IMR-90 (cell line): ENCODE measurements at regions not wholly inside any gene's neighbourhood (a gene's known extent, or its start where the extent isn't known, plus 50 kb on each side); places are given as distances from the start of the nearest gene placed in this dataset.

ENCODE experiments used
- BHLHE40 ChIP-seq: fragments of 150-350 bp; IDR thresholded peaks from 2 replicates; pipeline ENCODE4 v1.6.1; 2016; ENCODE audit warnings: mild to moderate bottlenecking, low read depth, low read length
- CEBPB ChIP-seq: IDR thresholded peaks from 2 replicates; pipeline ENCODE4 v1.6.1; 2012; ENCODE audit warnings: low read depth, low read length, improper control_type of control experiment
- CTCF ChIP-seq: conservative IDR thresholded peaks from 2 replicates; pipeline ENCODE4 v1.5.1; 2012; ENCODE audit warnings: mild to moderate bottlenecking, low read depth, low read length, improper control_type of control experiment
- MAFK ChIP-seq: IDR thresholded peaks from 2 replicates; pipeline ENCODE4 v1.6.1; 2012; ENCODE audit warnings: low read depth, low read length, improper control_type of control experiment
- POLR2A ChIP-seq: IDR thresholded peaks from 2 replicates; pipeline ENCODE4 v1.6.1; 2012; ENCODE audit warnings: mild to moderate bottlenecking, low read depth, low read length
- RCOR1 ChIP-seq: IDR thresholded peaks from 2 replicates; pipeline ENCODE4 v1.6.1; 2012; ENCODE audit warnings: mild to moderate bottlenecking, low read length, improper control_type of control experiment; ENCODE audit not compliant: insufficient replicate concordance
- RFX5 ChIP-seq: IDR thresholded peaks from 2 replicates; pipeline ENCODE4 v1.8.0; 2012; ENCODE audit warnings: low read depth, mild to moderate bottlenecking, low read length, moderate library complexity
- SMC3 ChIP-seq: fragments of 150-350 bp; IDR thresholded peaks from 2 replicates; pipeline ENCODE4 v1.6.1; 2016; ENCODE audit warnings: low read depth, mild to moderate bottlenecking, antibody characterized with exemption, low read length, moderate library complexity
- USF2 ChIP-seq: fragments of 150-350 bp; IDR thresholded peaks from 2 replicates; pipeline ENCODE4 v1.6.1; 2017; ENCODE audit warnings: mild to moderate bottlenecking, antibody characterized with exemption, low read length, low read depth

GRCh38 chr10:78937393-78937792, 131.4 kb upstream of the ZMIZ1 start:
- TF ChIP-seq CTCF, result no peak
- TF ChIP-seq RFX5, result no peak
- TF ChIP-seq SMC3, result no peak
- TF ChIP-seq MAFK, result no peak
- TF ChIP-seq POLR2A, result no peak
- no peak for TF ChIP-seq CEBPB
- no peak for TF ChIP-seq USF2
- TF ChIP-seq BHLHE40, result no peak
- TF ChIP-seq RCOR1, result no peak
